ENCODE measurements at regions not wholly inside any gene's neighbourhood (a gene's known extent, or its start where the extent isn't known, plus 50 kb on each side); places are given as distances from the start of the nearest gene placed in this dataset.

DNA sequence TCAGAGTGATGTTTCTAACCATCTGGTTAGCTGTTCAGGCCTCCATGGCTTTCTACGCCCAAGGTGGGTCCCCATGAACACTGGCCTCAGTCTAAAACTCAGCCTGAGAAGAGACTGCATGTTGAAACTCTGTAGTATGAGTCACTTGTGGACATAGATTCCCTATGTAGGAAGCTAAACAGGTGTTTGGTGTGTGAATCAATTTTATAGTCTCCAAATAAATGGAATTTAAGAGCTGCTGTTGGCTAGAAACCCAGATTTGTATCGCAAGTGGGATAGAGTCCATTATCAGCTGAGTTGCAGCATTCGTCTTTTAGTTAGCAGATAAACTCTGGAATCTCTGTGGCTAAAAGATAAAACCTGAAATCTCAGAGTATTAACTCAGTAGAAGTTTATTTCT lies 131.4 kb downstream of the KCNS3 start:
- Histone ChIP-seq H3F3A (ENCODE audit: insufficient read depth, low read depth) (no peaks in the 10 kb centered on the region), H3K9me3 (ENCODE audit: insufficient read depth, low read depth) (no peaks in the 10 kb centered on the region), H3K4me3 (no peak overlapping the region), H4K20me1 (ENCODE audit: insufficient read depth) (no peaks in the 10 kb centered on the region), H3K27ac (no peak overlapping the region), H3K4me1 (replicated peaks; ENCODE audit: insufficient read depth) (no peaks in the 10 kb centered on the region), H3K36me3 (ENCODE audit: low read depth) (no peaks in the 10 kb centered on the region), H3K27me3 (ENCODE audit: insufficient read depth, low read depth) (no peaks in the 10 kb centered on the region), H3K79me2 (ENCODE audit: low read depth) (no peaks in the 10 kb centered on the region), H2AFZ (no peak overlapping the region), H3K4me2 (no peak overlapping the region), H3K9me2 (ENCODE audit: insufficient read depth) (no peaks in the 10 kb centered on the region)
- POLR2A ChIA-PET (ENCODE audit: unreplicated experiment), result no interaction called here
- DNase-seq, result no peak
- TF ChIP-seq, protein P1, sequence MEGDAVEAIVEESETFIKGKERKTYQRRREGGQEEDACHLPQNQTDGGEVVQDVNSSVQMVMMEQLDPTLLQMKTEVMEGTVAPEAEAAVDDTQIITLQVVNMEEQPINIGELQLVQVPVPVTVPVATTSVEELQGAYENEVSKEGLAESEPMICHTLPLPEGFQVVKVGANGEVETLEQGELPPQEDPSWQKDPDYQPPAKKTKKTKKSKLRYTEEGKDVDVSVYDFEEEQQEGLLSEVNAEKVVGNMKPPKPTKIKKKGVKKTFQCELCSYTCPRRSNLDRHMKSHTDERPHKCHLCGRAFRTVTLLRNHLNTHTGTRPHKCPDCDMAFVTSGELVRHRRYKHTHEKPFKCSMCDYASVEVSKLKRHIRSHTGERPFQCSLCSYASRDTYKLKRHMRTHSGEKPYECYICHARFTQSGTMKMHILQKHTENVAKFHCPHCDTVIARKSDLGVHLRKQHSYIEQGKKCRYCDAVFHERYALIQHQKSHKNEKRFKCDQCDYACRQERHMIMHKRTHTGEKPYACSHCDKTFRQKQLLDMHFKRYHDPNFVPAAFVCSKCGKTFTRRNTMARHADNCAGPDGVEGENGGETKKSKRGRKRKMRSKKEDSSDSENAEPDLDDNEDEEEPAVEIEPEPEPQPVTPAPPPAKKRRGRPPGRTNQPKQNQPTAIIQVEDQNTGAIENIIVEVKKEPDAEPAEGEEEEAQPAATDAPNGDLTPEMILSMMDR (conservative IDR thresholded peaks at IDR 0.05), result no peak
- no peak for TF ChIP-seq EZH2 (IDR thresholded peaks at IDR 0.05; ENCODE audit: low read depth)
- CTCF ChIA-PET, result no interaction called here
- no TSS peak for BruUV-seq (replicated peaks)
- intact Hi-C loops (cut with micrococcal nuclease; ENCODE audit: unreplicated experiment), result no loop called here

DNA sequence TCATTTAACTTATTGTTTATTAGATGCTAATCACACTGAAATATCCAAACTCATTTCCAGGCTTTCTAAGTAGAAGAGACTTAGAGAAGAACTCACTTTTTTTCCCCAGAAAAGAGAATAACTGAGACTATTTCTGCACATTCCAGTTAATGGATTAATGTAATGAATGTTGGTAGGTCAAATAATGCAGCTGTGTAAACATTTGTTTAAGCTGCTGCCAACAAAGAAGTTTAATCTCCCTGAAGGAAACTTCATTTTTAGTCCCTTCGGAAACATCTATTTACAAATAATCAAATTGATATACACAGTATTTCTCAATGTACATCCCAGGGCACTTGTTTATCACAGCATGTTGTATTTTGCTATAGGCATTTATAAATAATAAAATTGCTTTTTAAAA lies 126.9 kb downstream of the KCNS3 start:
- no peaks in the 10 kb centered on the region for H3K27me3 ChIP-seq (ENCODE audit: insufficient read depth, low read depth)
- H3K4me1 ChIP-seq (replicated peaks; ENCODE audit: insufficient read depth), result no peaks in the 10 kb centered on the region
- intact Hi-C loops (cut with micrococcal nuclease; ENCODE audit: unreplicated experiment), result no loop called here
- H3K9me3 ChIP-seq (ENCODE audit: insufficient read depth, low read depth), result no peaks in the 10 kb centered on the region
- no peak overlapping the region for H3K4me3 ChIP-seq
- no peaks in the 10 kb centered on the region for H3K9me2 ChIP-seq (ENCODE audit: insufficient read depth)
- H3K36me3 ChIP-seq (ENCODE audit: low read depth), result no peaks in the 10 kb centered on the region
- no peaks in the 10 kb centered on the region for H4K20me1 ChIP-seq (ENCODE audit: insufficient read depth)
- BruUV-seq (replicated peaks), result no TSS peak
- ChIA-PET POLR2A (ENCODE audit: unreplicated experiment) (no interaction called here), CTCF (no interaction called here)
- no peak overlapping the region for H3K4me2 ChIP-seq
- no peaks in the 10 kb centered on the region for H3F3A ChIP-seq (ENCODE audit: insufficient read depth, low read depth)
- DNase-seq, result no peak
- no peaks in the 10 kb centered on the region for H3K79me2 ChIP-seq (ENCODE audit: low read depth)
- H2AFZ ChIP-seq, result no peak overlapping the region
- H3K27ac ChIP-seq, result no peak overlapping the region
- TF ChIP-seq EZH2 (IDR thresholded peaks at IDR 0.05; ENCODE audit: low read depth), result no peak
- TF ChIP-seq, protein P1 (conservative IDR thresholded peaks at IDR 0.05), result no peak

DNA sequence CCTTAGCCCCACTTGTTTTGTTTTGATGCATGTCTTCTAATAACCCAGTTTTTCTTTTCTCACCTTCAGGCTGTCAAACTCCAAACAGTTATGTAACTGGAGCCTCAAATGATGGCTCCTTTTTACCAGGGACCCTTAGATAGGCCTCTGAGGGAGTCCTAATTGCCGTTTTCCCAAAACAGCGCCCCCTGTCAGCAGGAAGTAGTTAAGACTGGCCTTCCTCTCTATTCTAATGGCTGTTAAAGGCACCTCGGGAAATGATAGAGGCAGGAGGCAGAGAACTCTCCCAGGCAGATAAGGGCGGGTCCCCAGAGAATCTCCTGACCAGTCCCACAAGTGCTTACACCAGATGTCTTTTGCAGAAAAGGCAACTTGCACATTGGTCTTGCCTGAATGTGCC lies 123.2 kb downstream of the KCNS3 start:
- no TSS peak for BruUV-seq (replicated peaks)
- H3K36me3 ChIP-seq (ENCODE audit: low read depth), result no peaks in the 10 kb centered on the region
- H3K9me2 ChIP-seq (ENCODE audit: insufficient read depth), result no peaks in the 10 kb centered on the region
- no peak overlapping the region for H3K4me3 ChIP-seq
- H3K27me3 ChIP-seq (ENCODE audit: insufficient read depth, low read depth), result no peaks in the 10 kb centered on the region
- no peaks in the 10 kb centered on the region for H3K4me1 ChIP-seq (replicated peaks; ENCODE audit: insufficient read depth)
- ChIA-PET POLR2A (ENCODE audit: unreplicated experiment) (no interaction called here), CTCF (interaction anchor here (0.7 kb wide), 1 partner anchor 240 kb away, joined by 5 read pairs; no protein-coding TSS in a partner anchor)
- TF ChIP-seq, protein P1 (conservative IDR thresholded peaks at IDR 0.05), result peak; percentile 59
- TF ChIP-seq EZH2 (IDR thresholded peaks at IDR 0.05; ENCODE audit: low read depth), result no peak
- H3K9me3 ChIP-seq (ENCODE audit: insufficient read depth, low read depth), result no peaks in the 10 kb centered on the region
- H3K79me2 ChIP-seq (ENCODE audit: low read depth), result no peaks in the 10 kb centered on the region
- H3K27ac ChIP-seq, result no peak overlapping the region
- no peak for DNase-seq
- no peaks in the 10 kb centered on the region for H4K20me1 ChIP-seq (ENCODE audit: insufficient read depth)
- no peak overlapping the region for H2AFZ ChIP-seq
- no peaks in the 10 kb centered on the region for H3F3A ChIP-seq (ENCODE audit: insufficient read depth, low read depth)
- H3K4me2 ChIP-seq, result no peak overlapping the region
- intact Hi-C loops (cut with micrococcal nuclease; ENCODE audit: unreplicated experiment), result no loop called here

Measured in PC-9 (cell line).